GM10266 (cell line): ENCODE measurements at regions not wholly inside any gene's neighbourhood (a gene's known extent, or its start where the extent isn't known, plus 50 kb on each side); places are given as distances from the start of the nearest gene placed in this dataset.

ENCODE experiments used
- DNase-seq: peaks from one replicate; pipeline ENCODE4 v3.0.0; 2012; ENCODE audit errors: extremely low spot score
- CTCF ChIP-seq: IDR thresholded peaks from 2 replicates; pipeline ENCODE4 v1.5.1; 2012; ENCODE audit warnings: mild to moderate bottlenecking, low read depth; ENCODE audit not compliant: control insufficient read depth, insufficient read depth; ENCODE audit errors: missing control alignments

GRCh38 chr4:111984169-111984819 lies 161.0 kb upstream of the FAM241A start:
- DNase-seq, result no peak
- no peak for TF ChIP-seq CTCF

- no peak for TF ChIP-seq CTCF
- DNase-seq, result no peak
Observed at GRCh38 chr4:111985426-111985825, 159.8 kb upstream of the FAM241A start.

- DNase-seq, result no peak
- no peak for TF ChIP-seq CTCF
Observed at GRCh38 chr4:111986095-111986494, 159.2 kb upstream of the FAM241A start.

GRCh38 chr4:111988514-111988913 lies 156.7 kb upstream of the FAM241A start:
- TF ChIP-seq CTCF, result no peak

GRCh38 chr4:111989817-111990216 lies 155.4 kb upstream of the FAM241A start:
- TF ChIP-seq CTCF, result no peak
- DNase-seq, result no peak

More at GRCh38 chr4:111988514-111988913, 156.7 kb upstream of the FAM241A start:
- no peak for DNase-seq

GRCh38 chr4:111991163-111991562 lies 154.1 kb upstream of the FAM241A start:
- DNase-seq, result peak; percentile 17
- TF ChIP-seq CTCF, result no peak

- DNase-seq, result no peak
Observed at GRCh38 chr4:111991797-111992196, 153.5 kb upstream of the FAM241A start.

More at GRCh38 chr4:111991797-111992196, 153.5 kb upstream of the FAM241A start:
- no peak for TF ChIP-seq CTCF
